ENCODE measurements at regions not wholly inside any gene's neighbourhood (a gene's known extent, or its start where the extent isn't known, plus 50 kb on each side); places are given as distances from the start of the nearest gene placed in this dataset.
"Not testable (repeated sequence)": the region's sequence is repeated elsewhere in the genome, so short reads cannot be mapped to it uniquely, and the experiment has no call there.

DNA sequence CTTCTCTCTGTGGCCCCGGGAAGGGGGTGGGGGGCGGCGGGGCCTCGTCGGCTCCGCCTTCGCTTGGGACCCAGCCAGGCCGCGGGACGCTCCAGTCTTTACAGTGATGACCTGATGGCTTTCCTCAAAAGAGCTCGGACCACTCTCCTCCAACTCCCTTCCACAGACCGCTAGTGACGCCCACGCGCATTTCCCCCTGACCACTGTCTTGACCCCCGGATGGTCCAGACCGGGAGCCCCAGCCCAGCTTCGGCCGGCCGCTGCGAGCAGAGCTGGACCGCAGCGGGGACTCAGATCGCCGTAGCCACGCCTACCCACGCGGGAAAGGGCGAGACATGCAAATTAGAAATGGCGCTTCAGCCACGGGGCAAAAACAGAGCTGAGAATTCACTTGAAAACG lies 81.6 kb upstream of the RNU2-1 start:
- DNase-seq, result no peak

DNA sequence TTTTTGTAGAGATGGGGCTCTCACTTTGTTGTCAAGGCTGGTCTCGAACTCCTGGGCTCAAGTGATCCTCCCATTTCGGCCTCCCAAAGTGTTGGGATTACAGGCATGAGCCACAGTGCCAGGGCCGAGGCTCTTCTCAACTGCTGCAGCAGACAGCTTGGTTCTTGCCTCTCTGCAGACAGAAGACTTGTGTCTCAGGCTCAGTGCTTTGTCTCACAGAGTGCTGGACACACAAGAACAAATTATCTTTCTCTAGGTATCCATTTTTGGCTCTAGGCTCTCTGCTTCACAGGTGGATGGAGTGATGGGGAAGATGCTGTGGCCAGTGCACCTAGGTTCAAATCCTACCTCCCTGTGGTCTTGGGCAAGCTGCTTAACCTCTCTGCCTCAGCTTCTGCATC lies 80.8 kb upstream of the RNU2-1 start:
- DNase-seq, result no peak

DNA sequence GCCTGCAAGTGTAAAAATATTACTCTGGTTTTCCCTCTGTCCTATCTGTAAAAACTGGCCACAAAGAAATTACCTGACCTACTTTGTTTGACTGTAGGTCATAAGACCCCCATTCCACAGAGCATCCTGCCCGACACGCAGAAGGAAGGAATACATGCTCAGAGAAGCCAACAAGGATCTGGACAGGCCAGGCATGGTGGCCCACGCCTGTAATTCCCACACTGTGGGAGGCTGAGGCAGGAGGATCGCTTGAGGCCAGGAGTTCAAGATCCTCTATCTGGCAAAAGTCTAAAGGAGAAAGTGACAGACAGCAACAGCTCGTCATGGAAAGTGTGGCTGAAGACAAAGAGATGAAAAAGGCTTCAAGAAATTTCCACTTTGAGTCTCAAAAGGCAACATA lies 78.2 kb upstream of the RNU2-1 start:
- DNase-seq, result no peak

DNA sequence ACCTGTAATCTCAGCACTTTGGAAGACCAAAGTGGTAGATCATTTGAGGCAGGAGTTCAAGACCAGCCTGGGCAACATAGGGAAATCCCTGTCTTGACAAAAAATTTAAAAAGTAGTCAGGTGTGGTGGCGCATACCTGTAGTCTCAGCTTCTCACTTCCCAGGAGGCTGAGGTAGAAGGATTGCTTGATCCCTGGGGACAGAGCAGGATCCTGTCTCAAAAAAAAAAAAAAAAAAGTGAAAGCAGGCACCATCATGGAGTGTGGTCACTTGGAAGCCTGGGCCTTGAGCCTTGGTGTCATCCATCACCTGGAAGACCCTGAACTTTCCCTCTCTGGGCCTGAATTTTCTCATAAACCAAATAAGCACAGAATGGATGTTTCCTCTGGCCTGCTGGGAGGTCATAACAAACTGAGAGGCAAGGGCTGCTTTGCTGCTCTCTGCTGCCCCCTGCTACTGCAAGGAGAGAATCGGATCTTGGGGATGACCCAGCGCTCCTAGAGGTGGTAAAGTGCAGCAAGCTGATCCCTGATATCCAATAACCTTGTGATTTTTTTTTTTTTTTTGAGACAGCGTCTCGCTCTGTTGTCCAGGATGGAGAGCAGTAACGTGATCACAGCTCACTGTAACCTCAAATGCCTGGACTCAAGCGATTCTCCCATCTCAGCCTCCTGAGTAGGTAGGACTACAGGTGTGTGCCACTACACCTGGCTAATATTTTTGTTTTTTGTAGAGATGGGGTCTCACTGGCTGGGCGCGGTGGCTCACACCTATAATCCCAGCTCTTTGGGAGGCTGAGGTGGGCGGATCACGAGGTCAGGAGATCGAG lies 75.9 kb upstream of the RNU2-1 start:
- no peak for DNase-seq

DNA sequence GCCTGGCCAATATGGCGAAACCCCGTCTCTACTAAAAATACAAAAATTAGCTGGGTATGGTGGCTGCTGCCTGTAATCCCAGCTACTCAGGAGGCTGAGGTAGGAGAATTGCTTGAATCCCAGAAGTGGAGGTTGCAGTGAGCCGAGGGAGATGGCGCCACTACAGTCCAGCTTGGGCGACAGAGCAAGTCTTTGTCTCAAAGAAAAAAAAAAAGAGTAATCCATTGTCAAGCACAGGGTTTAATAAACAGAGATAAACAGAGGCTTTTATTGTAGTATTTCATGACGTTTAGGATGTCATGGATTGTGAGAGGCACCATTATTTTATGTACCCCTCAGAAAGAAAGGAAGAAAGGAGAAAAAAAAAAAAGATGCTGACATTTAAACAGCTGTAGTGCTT lies 75.2 kb upstream of the RNU2-1 start:
- no peak for DNase-seq

DNA sequence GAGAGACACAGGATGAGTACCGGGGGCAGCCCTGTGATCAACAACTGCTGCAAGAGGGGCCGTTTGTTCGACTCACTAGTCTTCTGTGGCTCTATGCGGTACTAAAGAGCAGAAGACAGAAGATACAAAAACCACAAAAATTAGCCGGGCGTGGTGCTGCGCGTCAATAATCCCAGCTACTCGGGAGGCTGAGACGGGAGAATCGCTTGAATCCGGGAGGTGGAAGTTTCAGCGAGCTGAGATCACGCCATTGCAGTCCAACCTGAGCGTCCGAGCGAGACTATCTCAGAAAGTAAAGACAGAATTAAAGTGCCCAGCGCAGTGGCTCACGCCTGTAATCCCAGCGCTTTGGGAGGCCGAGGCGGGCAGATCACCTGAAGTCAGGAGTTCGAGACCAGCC lies 71.0 kb upstream of the RNU2-1 start:
- not testable (repeated sequence) for DNase-seq

DNA sequence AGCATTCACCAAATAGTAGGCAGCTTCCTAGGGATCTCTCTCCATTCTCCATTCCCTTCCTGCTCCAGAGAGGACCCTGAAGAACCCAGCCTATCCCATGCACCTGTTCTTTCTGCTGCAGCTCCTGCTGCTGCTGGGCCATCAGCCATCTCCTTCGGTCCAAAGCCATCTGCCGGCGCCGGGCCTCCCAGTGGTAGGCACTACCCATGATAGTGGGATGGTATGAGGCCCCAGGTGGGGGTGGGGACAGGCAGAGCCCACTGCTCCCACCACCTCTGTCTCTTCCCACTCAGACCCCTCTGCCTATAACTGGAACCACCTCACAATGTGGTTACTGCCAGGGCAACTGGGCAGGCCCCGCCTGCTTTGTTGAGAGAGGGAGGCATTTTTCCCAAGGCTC lies 69.3 kb upstream of the RNU2-1 start:
- DNase-seq, result not testable (repeated sequence)

DNA sequence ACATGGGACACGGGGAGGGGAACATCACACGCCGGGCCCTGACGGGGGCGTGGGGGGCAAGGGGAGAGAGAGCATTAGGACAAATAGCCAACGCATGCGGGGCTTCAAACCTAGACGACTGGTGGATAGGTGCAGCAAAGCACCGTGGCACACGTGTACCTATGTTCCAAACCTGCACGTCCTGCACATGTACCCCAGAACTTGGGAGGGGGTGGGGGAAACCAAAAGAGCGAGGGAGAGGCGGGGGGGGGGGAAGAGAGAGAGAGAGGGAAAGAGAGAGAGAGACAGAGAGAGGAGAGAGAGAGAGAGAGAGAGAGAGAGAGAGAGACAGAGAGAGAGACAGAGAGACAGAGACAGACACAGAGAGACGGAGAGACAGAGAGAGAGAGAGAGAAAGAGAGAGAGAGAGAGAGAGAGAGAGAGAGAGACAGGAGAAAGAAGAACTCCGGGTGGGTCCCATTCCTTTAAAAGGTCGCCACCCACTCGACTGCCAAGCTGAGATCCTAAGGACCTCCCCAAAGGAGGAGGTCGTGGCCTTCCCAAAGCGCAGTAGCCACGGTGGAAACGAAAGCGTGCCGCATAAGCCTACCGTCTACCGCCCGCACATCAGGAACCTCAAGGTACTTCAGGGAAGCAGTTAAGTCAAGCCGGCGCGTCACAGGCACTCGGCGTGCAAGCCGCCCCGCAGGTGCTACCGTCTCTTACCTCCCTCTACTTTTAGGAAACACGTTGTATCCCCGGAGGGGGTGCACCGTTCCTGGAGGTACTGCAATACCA lies 65.7 kb upstream of the RNU2-1 start:
- not testable (repeated sequence) for DNase-seq

DNA sequence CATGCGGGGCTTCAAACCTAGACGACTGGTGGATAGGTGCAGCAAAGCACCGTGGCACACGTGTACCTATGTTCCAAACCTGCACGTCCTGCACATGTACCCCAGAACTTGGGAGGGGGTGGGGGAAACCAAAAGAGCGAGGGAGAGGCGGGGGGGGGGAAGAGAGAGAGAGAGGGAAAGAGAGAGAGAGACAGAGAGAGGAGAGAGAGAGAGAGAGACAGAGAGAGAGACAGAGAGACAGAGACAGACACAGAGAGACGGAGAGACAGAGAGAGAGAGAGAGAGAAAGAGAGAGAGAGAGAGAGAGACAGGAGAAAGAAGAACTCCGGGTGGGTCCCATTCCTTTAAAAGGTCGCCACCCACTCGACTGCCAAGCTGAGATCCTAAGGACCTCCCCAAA lies 55.9 kb upstream of the RNU2-1 start:
- not testable (repeated sequence) for DNase-seq

DNA sequence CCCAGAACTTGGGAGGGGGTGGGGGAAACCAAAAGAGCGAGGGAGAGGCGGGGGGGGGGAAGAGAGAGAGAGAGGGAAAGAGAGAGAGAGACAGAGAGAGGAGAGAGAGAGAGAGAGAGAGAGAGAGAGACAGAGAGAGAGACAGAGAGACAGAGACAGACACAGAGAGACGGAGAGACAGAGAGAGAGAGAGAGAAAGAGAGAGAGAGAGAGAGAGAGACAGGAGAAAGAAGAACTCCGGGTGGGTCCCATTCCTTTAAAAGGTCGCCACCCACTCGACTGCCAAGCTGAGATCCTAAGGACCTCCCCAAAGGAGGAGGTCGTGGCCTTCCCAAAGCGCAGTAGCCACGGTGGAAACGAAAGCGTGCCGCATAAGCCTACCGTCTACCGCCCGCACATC lies 49.8 kb upstream of the RNU2-1 start:
- not testable (repeated sequence) for DNase-seq
